ENCODE measurements at regions not wholly inside any gene's neighbourhood (a gene's known extent, or its start where the extent isn't known, plus 50 kb on each side); places are given as distances from the start of the nearest gene placed in this dataset.
A peak's percentile ranks its signal among the peaks of the same experiment; 100 is the strongest.
"Not testable (repeated sequence)": the region's sequence is repeated elsewhere in the genome, so short reads cannot be mapped to it uniquely, and the experiment has no call there.

DNA sequence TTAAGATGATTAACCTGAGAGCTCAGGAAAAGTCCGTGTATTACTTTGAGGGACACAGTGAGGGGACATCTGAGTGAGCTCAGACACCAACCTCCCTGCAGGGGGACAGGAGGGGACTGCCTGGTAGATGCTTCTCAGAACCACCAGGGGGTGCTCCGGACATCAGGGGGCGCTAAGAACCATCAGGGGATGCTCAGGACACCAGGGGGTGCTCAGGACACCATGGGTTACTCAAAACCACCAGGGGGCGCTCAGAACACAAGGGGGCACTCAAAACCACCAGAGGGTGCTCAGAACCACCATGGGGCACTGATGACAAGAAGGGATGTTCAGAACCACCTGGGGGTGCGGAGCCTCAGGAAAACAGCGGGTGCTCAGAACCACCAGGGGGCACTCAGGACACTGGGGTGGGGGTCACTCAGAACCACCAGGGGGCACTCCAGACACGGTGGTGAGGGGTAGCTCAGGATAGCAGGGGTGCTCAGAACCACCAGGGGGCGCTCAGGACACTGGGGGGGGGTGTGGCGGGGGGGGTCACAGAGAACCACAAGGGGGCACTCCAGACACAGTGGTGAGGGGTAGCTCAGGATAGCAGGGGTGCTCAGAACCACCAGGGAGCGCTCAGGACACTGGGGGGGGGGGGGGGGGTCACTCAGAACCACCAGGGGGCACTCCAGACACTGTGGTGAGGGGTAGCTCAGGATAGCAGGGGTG, 165.3 kb downstream of the ZNF267 start:
- DNase-seq; POLR2A ChIA-PET; H3K9me3 Mint-ChIP-seq; H3K27me3 Mint-ChIP-seq; ATAC-seq (ENCODE audit: low read depth); H3K36me3 Mint-ChIP-seq (ENCODE audit: low read depth); H3K4me3 Mint-ChIP-seq; CTCF ChIA-PET; intact Hi-C loops (cut with micrococcal nuclease); H3K4me1 Mint-ChIP-seq; H3K27ac Mint-ChIP-seq: not testable (repeated sequence)

DNA sequence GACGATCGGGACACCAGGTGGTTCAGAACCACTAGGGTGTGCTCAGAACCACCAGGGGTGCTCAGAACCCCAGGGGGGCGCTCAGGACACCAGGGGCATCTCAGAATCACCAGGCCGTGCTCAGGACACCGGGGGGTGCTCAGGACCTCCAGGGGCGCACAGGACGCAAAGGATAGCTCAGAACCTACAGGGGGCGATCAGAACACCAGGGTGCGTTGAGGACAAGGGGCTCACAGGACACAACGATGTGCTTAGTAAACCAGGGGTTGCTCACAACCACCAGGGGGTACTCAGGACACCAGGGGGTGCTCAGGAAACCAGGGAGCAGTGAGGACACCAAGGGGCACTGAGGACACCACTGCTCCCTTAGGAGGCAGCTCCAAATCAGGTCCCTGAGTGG, 166.3 kb downstream of the ZNF267 start:
- H3K4me1 Mint-ChIP-seq; ATAC-seq (ENCODE audit: low read depth); DNase-seq; H3K36me3 Mint-ChIP-seq (ENCODE audit: low read depth); intact Hi-C loops (cut with micrococcal nuclease); CTCF ChIA-PET; H3K4me3 Mint-ChIP-seq; H3K9me3 Mint-ChIP-seq; POLR2A ChIA-PET; H3K27me3 Mint-ChIP-seq; H3K27ac Mint-ChIP-seq: not testable (repeated sequence)

DNA sequence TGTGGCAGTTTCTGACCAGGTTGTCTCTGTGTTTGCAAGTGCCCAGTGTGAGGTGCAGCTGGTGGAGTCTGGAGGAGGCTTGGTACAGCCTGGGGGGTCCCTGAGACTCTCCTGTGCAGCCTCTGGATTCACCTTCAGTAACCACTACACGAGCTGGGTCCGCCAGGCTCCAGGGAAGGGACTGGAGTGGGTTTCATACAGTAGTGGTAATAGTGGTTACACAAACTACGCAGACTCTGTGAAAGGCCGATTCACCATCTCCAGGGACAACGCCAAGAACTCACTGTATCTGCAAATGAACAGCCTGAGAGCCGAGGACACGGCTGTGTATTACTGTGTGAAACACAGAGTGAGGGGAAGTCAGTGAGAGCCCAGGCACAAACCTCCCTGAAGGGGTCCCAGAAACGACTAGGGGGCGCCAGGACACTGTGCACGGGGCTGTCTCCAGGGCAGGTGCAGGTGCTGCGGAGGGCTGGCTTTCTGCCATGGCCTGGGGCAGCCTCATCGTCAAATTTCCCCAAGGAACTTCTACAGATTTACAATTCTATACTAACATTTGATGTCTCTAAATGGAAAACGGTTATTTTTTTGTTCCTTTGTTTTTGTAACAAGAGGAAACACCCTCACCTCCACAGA, 187.0 kb upstream of the TP53TG3D start:
- H3K36me3 Mint-ChIP-seq (ENCODE audit: low read depth); DNase-seq; H3K27ac Mint-ChIP-seq; H3K27me3 Mint-ChIP-seq; intact Hi-C loops (cut with micrococcal nuclease); H3K9me3 Mint-ChIP-seq; POLR2A ChIA-PET; CTCF ChIA-PET; H3K4me1 Mint-ChIP-seq; H3K4me3 Mint-ChIP-seq; ATAC-seq (ENCODE audit: low read depth): not testable (repeated sequence)

DNA sequence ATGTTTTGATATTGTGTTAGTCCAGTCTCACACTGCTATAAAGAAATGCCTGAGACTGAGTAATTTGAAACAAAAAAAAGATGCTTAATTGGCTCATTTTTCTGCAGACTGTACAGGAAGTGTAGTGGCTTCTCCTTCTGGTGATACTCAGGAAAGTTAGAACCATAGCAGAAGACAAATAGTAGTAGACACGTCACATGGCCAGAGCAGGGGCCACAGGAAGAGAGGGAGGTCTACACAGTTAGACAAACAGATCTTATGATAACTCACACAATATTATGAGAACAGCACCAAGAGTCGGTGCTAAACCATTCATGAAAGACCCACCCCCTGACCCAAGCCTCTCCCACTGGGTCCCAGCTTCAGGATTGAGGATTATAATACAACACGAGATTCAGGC, 181.5 kb upstream of the TP53TG3D start:
- H3K27ac Mint-ChIP-seq; DNase-seq; intact Hi-C loops (cut with micrococcal nuclease); ATAC-seq (ENCODE audit: low read depth); CTCF ChIA-PET; POLR2A ChIA-PET; H3K4me1 Mint-ChIP-seq; H3K4me3 Mint-ChIP-seq; H3K27me3 Mint-ChIP-seq; H3K9me3 Mint-ChIP-seq; H3K36me3 Mint-ChIP-seq (ENCODE audit: low read depth): not testable (repeated sequence)

DNA sequence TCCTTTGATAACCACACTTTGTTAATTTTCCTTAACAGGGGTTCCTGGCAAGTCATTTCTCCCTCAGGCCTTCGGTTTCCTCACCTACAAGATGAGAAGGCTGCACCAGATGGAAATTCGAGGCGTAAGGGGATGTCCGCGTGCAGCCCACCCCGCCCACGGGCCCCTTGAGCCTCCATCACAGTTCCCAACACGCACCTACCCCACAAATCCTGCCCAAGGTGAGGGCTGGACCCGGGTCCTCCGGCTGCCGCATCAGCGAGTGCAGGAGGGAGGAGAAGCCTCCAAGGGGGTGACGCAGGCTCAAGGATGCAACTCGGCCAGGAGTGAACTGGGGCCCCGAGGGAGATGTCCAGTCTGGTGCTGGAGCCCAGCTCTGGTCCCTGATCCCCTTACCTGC, 169.2 kb upstream of the TP53TG3D start:
- H3K27me3 Mint-ChIP-seq; ATAC-seq (ENCODE audit: low read depth); intact Hi-C loops (cut with micrococcal nuclease); H3K36me3 Mint-ChIP-seq (ENCODE audit: low read depth); POLR2A ChIA-PET; H3K27ac Mint-ChIP-seq; H3K4me3 Mint-ChIP-seq; H3K9me3 Mint-ChIP-seq; DNase-seq; H3K4me1 Mint-ChIP-seq; CTCF ChIA-PET: not testable (repeated sequence)

DNA sequence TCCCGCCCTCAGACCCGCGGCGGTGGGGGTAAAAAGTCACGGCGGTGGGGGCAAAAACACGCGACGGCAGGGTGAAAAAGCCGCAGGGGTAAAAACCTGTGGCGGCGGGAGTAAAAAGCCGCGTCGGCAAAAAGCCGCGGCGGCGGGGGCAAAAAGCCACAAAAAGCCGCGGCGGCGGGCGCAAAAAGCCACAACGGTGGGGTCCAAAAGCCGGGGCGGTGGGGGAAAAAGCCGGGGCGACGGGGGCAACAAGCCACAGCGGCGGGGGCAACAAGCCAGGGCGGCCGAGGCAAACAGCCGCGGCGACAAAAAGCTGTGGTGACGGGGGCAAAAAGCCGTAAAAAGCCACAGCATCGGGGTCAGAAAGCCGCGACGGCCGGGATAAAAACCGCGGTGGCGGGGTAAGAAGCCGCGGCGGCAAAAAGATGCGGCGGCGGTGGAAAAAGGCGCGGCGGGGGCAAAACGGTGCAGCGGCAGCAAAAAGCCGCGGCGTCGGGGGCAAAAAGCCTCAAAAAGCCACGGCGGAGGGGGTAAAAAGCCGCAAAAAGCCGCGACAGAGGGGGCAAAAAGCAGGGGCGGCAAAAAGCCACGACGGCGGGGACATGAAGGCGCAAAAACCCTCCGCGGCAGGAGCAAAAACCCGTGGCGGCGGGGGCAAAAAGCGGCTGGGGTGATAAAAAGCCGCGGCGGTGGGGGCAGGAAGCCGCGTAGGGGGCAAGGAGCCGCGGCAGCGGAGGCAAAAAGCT, 168.3 kb upstream of the TP53TG3D start:
- DNase-seq; H3K27ac Mint-ChIP-seq; POLR2A ChIA-PET; H3K9me3 Mint-ChIP-seq; H3K4me3 Mint-ChIP-seq; H3K4me1 Mint-ChIP-seq; H3K27me3 Mint-ChIP-seq; ATAC-seq (ENCODE audit: low read depth); H3K36me3 Mint-ChIP-seq (ENCODE audit: low read depth); intact Hi-C loops (cut with micrococcal nuclease); CTCF ChIA-PET: not testable (repeated sequence)

DNA sequence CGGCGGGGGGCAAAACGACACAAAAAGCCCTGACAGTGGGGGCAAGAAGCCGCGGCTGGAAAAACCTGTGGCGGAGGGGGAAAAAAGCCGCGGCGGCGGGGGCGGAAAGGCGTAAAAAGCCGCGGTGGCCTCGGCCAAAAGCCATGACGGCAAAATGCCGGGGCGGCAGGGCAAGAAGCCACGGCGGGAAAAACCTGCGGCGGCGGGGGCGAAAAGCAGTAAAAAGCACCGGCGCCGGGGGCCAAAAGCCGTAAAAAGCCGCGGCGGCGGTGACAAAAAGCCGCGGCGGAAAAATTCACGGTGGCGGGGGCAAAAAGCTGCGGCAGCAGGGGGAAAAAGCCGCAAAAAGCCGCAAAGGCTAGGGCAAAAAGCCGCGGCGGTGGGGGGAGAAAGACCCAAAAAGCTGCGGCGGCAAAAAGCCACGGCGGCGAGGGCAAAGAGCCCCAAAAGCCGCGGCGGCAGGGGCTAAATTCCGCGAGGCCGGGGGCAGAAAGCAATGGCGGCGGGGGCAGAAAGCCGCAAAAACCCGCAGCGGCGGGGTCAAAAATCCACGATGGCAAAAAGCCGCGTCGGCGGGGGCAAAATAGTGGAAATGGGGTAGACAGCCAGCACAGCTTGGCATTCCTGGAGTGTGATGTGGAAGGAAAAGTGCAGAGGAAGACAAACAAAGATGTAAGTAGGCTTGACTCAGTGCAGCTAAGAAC, 167.5 kb upstream of the TP53TG3D start:
- H3K9me3 Mint-ChIP-seq; POLR2A ChIA-PET; intact Hi-C loops (cut with micrococcal nuclease); H3K27me3 Mint-ChIP-seq; H3K36me3 Mint-ChIP-seq (ENCODE audit: low read depth); CTCF ChIA-PET; H3K27ac Mint-ChIP-seq; H3K4me1 Mint-ChIP-seq; H3K4me3 Mint-ChIP-seq; ATAC-seq (ENCODE audit: low read depth); DNase-seq: not testable (repeated sequence)

DNA sequence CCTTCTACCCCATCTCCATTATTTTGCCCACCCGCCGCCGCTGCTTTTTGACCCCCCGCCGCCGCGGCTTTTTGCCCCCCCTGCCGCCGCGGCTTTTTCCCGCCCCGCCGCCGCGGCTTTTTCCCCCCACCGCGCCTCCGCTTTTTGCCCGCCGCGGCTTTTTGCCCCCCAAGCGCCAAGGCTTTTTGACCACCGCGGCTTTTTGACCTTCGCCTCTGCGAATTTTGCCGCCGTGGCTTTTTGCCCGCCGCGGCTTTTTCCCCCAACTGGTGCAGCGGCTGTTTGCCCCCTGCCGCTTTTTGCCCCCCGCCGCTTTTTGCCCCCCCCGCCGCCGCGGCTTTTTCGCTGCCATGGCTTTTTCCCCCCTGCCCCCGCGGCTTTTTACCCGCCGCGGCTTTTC, 137.5 kb upstream of the TP53TG3D start:
- POLR2A ChIA-PET; intact Hi-C loops (cut with micrococcal nuclease); DNase-seq; H3K36me3 Mint-ChIP-seq (ENCODE audit: low read depth); ATAC-seq (ENCODE audit: low read depth); CTCF ChIA-PET; H3K9me3 Mint-ChIP-seq; H3K27me3 Mint-ChIP-seq; H3K4me1 Mint-ChIP-seq; H3K27ac Mint-ChIP-seq: not testable (repeated sequence)
- peak overlapping the region; percentile 38 for H3K4me3 Mint-ChIP-seq
